DMS79 treated with DMSO at 0.1 percent for 48 hours (cell line): ENCODE measurements at regions not wholly inside any gene's neighbourhood (a gene's known extent, or its start where the extent isn't known, plus 50 kb on each side); places are given as distances from the start of the nearest gene placed in this dataset.
"Not testable (repeated sequence)": the region's sequence is repeated elsewhere in the genome, so short reads cannot be mapped to it uniquely, and the experiment has no call there.

Source experiments
- DNase-seq: peaks from one replicate; lab custom pipeline; 2025; lab: John Stamatoyannopoulos, UW

GRCh38 chr18:39444957-39445356, 1879.4 kb upstream of the CELF4 start:
- DNase-seq, result not testable (repeated sequence)

GRCh38 chr18:39441648-39442047, 1876.0 kb upstream of the CELF4 start:
- no peak for DNase-seq

GRCh38 chr18:39435996-39436395, 1870.4 kb upstream of the CELF4 start:
- no peak for DNase-seq

GRCh38 chr18:39435209-39435608, 1869.6 kb upstream of the CELF4 start:
- DNase-seq, result no peak

GRCh38 chr18:39434223-39434920, 1868.8 kb upstream of the CELF4 start:
- DNase-seq, result no peak

GRCh38 chr18:39425172-39425850, 1859.7 kb upstream of the CELF4 start:
- no peak for DNase-seq

- DNase-seq, result no peak
These were observed 1858.7 kb upstream of the CELF4 start for GRCh38 chr18:39424261-39424660.

GRCh38 chr18:39421276-39421675, 1855.7 kb upstream of the CELF4 start:
- DNase-seq, result no peak

- DNase-seq, result no peak
These were observed 1853.7 kb upstream of the CELF4 start for GRCh38 chr18:39419315-39419714.

GRCh38 chr18:39415471-39415870, 1849.9 kb upstream of the CELF4 start:
- no peak for DNase-seq

- DNase-seq, result no peak
These were observed 1848.6 kb upstream of the CELF4 start for GRCh38 chr18:39414009-39414700.

- DNase-seq, result no peak
These were observed 1841.3 kb upstream of the CELF4 start for GRCh38 chr18:39406941-39407340.

- DNase-seq, result no peak
These were observed 1837.5 kb upstream of the CELF4 start for GRCh38 chr18:39403121-39403520.

GRCh38 chr18:39399662-39400061, 1834.1 kb upstream of the CELF4 start:
- DNase-seq, result no peak

GRCh38 chr18:39396168-39396567, 1830.6 kb upstream of the CELF4 start:
- DNase-seq, result no peak

GRCh38 chr18:39389800-39390379, 1824.3 kb upstream of the CELF4 start:
- no peak for DNase-seq

- DNase-seq, result no peak
These were observed 1815.3 kb upstream of the CELF4 start for GRCh38 chr18:39380866-39381265.

- no peak for DNase-seq
These were observed 1814.7 kb upstream of the CELF4 start for GRCh38 chr18:39380186-39380725.

GRCh38 chr18:39375066-39375465, 1809.5 kb upstream of the CELF4 start:
- DNase-seq, result no peak

GRCh38 chr18:39371996-39372395, 1806.4 kb upstream of the CELF4 start:
- no peak for DNase-seq

GRCh38 chr18:39366656-39367055, 1801.1 kb upstream of the CELF4 start:
- DNase-seq, result no peak

GRCh38 chr18:39365836-39366485, 1800.4 kb upstream of the CELF4 start:
- DNase-seq, result no peak
